HCT116 (cell line): ENCODE measurements at regions not wholly inside any gene's neighbourhood (a gene's known extent, or its start where the extent isn't known, plus 50 kb on each side); places are given as distances from the start of the nearest gene placed in this dataset.

Source experiments
- EZH2 ChIP-seq: fragments of 200-600 bp; sonication (generic); IDR thresholded peaks from 2 replicates; pipeline ENCODE4 v1.6.1; 2017; ENCODE audit warnings: antibody characterized with exemption, mixed run types
- POLR2A ChIP-seq: IDR thresholded peaks from 2 replicates; pipeline ENCODE4 v1.7.0; 2011; ENCODE audit warnings: borderline replicate concordance; ENCODE audit not compliant: insufficient read depth, insufficient read length; ENCODE audit errors: extremely low read depth
- POLR2AphosphoS5 ChIP-seq: IDR thresholded peaks from 2 replicates; pipeline ENCODE4 v1.6.1; 2011; ENCODE audit warnings: mild to moderate bottlenecking, low read depth, low read length, moderate library complexity
- SP1 ChIP-seq: IDR thresholded peaks from 2 replicates; pipeline ENCODE4 v1.6.1; 2012; ENCODE audit warnings: low read depth
- TF ChIP-seq, protein P1 (sequence below), 3 experiments: fragments of 200-600 bp in 1 of 3; sonication (generic) in 1 of 3; IDR thresholded peaks in 2 of 3; conservative IDR thresholded peaks in 1 of 3; 2 replicates each; pipeline ENCODE4 v1.5.1; 2012 to 2017; ENCODE audit warnings: low read depth in 2 of 3, low read length in 2 of 3, antibody characterized with exemption in 1 of 3, borderline replicate concordance in 1 of 3, control low read depth in 1 of 3, mild to moderate bottlenecking in 1 of 3, mixed read lengths in 1 of 3, mixed run types in 1 of 3, moderate library complexity in 1 of 3; ENCODE audit not compliant: insufficient read depth in 1 of 3
- TF ChIP-seq, protein P2 (sequence below): IDR thresholded peaks from 2 replicates; pipeline ENCODE4 v1.6.1; 2011; ENCODE audit warnings: mild to moderate bottlenecking, low read length, moderate library complexity; ENCODE audit not compliant: insufficient replicate concordance; ENCODE audit errors: extremely low read depth

DNA sequence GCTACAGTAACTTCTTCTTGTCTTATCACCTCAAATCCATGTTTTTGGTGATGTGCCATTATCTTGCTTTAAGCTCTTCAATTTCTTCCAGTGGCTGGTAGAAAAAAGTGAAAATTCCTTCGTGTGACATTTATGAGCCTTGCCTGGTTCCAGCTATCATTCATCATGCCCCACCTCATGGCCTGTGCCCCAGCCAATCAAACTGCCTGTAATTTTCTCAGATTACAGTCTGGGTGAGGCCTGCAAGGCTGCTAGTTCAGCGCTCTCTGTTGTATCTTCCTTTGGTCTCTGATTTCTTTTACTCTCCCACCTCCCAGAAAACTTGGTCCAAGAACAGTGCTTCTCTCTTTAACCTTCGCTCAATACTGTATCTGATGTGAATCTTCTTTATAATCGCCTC is 249.3 kb upstream of the ZNF717 start:
- TF ChIP-seq, protein P1, sequence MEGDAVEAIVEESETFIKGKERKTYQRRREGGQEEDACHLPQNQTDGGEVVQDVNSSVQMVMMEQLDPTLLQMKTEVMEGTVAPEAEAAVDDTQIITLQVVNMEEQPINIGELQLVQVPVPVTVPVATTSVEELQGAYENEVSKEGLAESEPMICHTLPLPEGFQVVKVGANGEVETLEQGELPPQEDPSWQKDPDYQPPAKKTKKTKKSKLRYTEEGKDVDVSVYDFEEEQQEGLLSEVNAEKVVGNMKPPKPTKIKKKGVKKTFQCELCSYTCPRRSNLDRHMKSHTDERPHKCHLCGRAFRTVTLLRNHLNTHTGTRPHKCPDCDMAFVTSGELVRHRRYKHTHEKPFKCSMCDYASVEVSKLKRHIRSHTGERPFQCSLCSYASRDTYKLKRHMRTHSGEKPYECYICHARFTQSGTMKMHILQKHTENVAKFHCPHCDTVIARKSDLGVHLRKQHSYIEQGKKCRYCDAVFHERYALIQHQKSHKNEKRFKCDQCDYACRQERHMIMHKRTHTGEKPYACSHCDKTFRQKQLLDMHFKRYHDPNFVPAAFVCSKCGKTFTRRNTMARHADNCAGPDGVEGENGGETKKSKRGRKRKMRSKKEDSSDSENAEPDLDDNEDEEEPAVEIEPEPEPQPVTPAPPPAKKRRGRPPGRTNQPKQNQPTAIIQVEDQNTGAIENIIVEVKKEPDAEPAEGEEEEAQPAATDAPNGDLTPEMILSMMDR (IDR thresholded peaks at IDR 0.05 in 2 of 3, conservative IDR thresholded peaks at IDR 0.05 in 1 of 3; ENCODE audit: borderline replicate concordance in 1 of 3, insufficient read depth in 1 of 3, low read depth in 2 of 3, low read length in 2 of 3) = no peak
- TF ChIP-seq, protein P2, sequence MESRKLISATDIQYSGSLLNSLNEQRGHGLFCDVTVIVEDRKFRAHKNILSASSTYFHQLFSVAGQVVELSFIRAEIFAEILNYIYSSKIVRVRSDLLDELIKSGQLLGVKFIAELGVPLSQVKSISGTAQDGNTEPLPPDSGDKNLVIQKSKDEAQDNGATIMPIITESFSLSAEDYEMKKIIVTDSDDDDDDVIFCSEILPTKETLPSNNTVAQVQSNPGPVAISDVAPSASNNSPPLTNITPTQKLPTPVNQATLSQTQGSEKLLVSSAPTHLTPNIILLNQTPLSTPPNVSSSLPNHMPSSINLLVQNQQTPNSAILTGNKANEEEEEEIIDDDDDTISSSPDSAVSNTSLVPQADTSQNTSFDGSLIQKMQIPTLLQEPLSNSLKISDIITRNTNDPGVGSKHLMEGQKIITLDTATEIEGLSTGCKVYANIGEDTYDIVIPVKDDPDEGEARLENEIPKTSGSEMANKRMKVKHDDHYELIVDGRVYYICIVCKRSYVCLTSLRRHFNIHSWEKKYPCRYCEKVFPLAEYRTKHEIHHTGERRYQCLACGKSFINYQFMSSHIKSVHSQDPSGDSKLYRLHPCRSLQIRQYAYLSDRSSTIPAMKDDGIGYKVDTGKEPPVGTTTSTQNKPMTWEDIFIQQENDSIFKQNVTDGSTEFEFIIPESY = no peak
- TF ChIP-seq POLR2AphosphoS5 = no peak
- TF ChIP-seq SP1 = no peak
- TF ChIP-seq EZH2 = no peak
- TF ChIP-seq POLR2A = no peak
